Neural cell (in vitro differentiated cells): ENCODE measurements at regions not wholly inside any gene's neighbourhood (a gene's known extent, or its start where the extent isn't known, plus 50 kb on each side); places are given as distances from the start of the nearest gene placed in this dataset.

Experiments used
- H2AFZ ChIP-seq: fragments of 200-600, 300-800 bp; sonication (generic), shearing (Covaris generic); 2 replicates; pipeline ENCODE4 v1.6.0; 2014; ENCODE audit warnings: low read depth, mild to moderate bottlenecking, antibody characterized with exemption, low read length, moderate library complexity
- H3F3A ChIP-seq: fragments of 200-600 bp; shearing (Covaris generic); 2 replicates; pipeline ENCODE4 v1.6.1; 2016; ENCODE audit warnings: mild to moderate bottlenecking, moderate library complexity, mixed read lengths, antibody characterized with exemption, low read length; ENCODE audit not compliant: insufficient read depth, poor library complexity, severe bottlenecking
- H3K27ac ChIP-seq: fragments of 200-600, 300-800 bp; sonication (generic), shearing (Covaris generic); 2 replicates; pipeline ENCODE4 v1.5.1; 2014; ENCODE audit warnings: mild to moderate bottlenecking, low read length, moderate library complexity
- H3K27me3 ChIP-seq: fragments of 300-800, 200-600 bp; sonication (generic), shearing (Covaris generic); 2 replicates; pipeline ENCODE4 v1.6.0; 2014; ENCODE audit warnings: mild to moderate bottlenecking, low read depth, low read length, moderate library complexity; ENCODE audit not compliant: insufficient read depth
- H3K36me3 ChIP-seq: fragments of 300-800, 200-600 bp; sonication (generic), shearing (Covaris generic); 2 replicates; pipeline ENCODE4 v1.5.1; 2014; ENCODE audit warnings: mild to moderate bottlenecking, antibody characterized with exemption, low read length, moderate library complexity; ENCODE audit not compliant: insufficient read depth
- H3K4me2 ChIP-seq: fragments of 300-800, 200-600 bp; sonication (generic), shearing (Covaris generic); 2 replicates; pipeline ENCODE4 v1.6.0; 2014; ENCODE audit warnings: mild to moderate bottlenecking, low read length
- H3K4me3 ChIP-seq: fragments of 300-800, 200-600 bp; sonication (generic), shearing (Covaris generic); 2 replicates; pipeline ENCODE4 v1.5.1; 2014; ENCODE audit warnings: mild to moderate bottlenecking, low read length, moderate library complexity
- H3K79me2 ChIP-seq: fragments of 200-600 bp; shearing (Covaris generic); replicated peaks from 2 replicates; pipeline ENCODE4 v1.6.0; 2014; ENCODE audit warnings: mild to moderate bottlenecking, low read length, moderate library complexity; ENCODE audit not compliant: insufficient read depth
- H3K9ac ChIP-seq: fragments of 300-800, 200-600 bp; sonication (generic), shearing (Covaris generic); 2 replicates; pipeline ENCODE4 v1.6.1; 2016; ENCODE audit warnings: mild to moderate bottlenecking, low read length, mixed read lengths
- H3K9me2 ChIP-seq: fragments of 200-600 bp; shearing (Covaris generic); 2 replicates; pipeline ENCODE4 v1.6.1; 2016; ENCODE audit warnings: mild to moderate bottlenecking, low read length, mixed read lengths; ENCODE audit not compliant: insufficient read depth
- H3K9me3 ChIP-seq: fragments of 200-600, 300-800 bp; sonication (generic), shearing (Covaris generic); 2 replicates; pipeline ENCODE4 v1.6.1; 2016; ENCODE audit warnings: mild to moderate bottlenecking, mixed run types, low read length, moderate library complexity, mixed read lengths
- H4K20me1 ChIP-seq: fragments of 200-600 bp; shearing (Covaris generic); 2 replicates; pipeline ENCODE4 v1.6.1; 2016; ENCODE audit warnings: mild to moderate bottlenecking, mixed run types; ENCODE audit not compliant: insufficient read depth
- CTCF ChIP-seq: fragments of 450-650 bp; IDR thresholded peaks from 2 replicates; pipeline ENCODE4 v1.5.1; 2014; ENCODE audit warnings: antibody characterized with exemption, mild to moderate bottlenecking, moderate library complexity; ENCODE audit not compliant: poor library complexity, severe bottlenecking
- EP300 ChIP-seq: fragments of 450-650 bp; conservative IDR thresholded peaks from 2 replicates; pipeline ENCODE4 v1.6.1; 2014; ENCODE audit warnings: antibody characterized with exemption, mild to moderate bottlenecking, moderate library complexity; ENCODE audit not compliant: poor library complexity, severe bottlenecking
- EZH2 ChIP-seq: fragments of 200-600, 300-800 bp; shearing (Covaris generic), sonication (generic); IDR thresholded peaks from 2 replicates; pipeline ENCODE4 v1.6.1; 2014; ENCODE audit warnings: antibody characterized with exemption, low read length, borderline replicate concordance, mild to moderate bottlenecking; ENCODE audit not compliant: insufficient read depth, poor library complexity, severe bottlenecking
- MXI1 ChIP-seq: fragments of 450-650 bp; conservative IDR thresholded peaks from 2 replicates; pipeline ENCODE4 v1.6.1; 2014; ENCODE audit warnings: antibody characterized with exemption, mild to moderate bottlenecking; ENCODE audit not compliant: poor library complexity, severe bottlenecking
- POLR2AphosphoS5 ChIP-seq: IDR thresholded peaks from 2 replicates; pipeline ENCODE4 v1.6.1; 2012
- RAD21 ChIP-seq: fragments of 450-650 bp; conservative IDR thresholded peaks from 2 replicates; pipeline ENCODE4 v1.6.1; 2014; ENCODE audit warnings: antibody characterized with exemption, mild to moderate bottlenecking, moderate library complexity
- REST ChIP-seq: IDR thresholded peaks from 2 replicates; pipeline ENCODE4 v1.6.1; 2012; ENCODE audit warnings: borderline replicate concordance
- SMC3 ChIP-seq: fragments of 450-650 bp; conservative IDR thresholded peaks from 2 replicates; pipeline ENCODE4 v1.6.1; 2014; ENCODE audit warnings: antibody characterized with exemption, mild to moderate bottlenecking, moderate library complexity; ENCODE audit not compliant: poor library complexity
- TAF1 ChIP-seq: IDR thresholded peaks from 2 replicates; pipeline ENCODE4 v1.6.1; 2012; ENCODE audit warnings: low read depth

- no peak for TF ChIP-seq EP300
- no peak for TF ChIP-seq EZH2
- TF ChIP-seq TAF1: no peak
- no peak for TF ChIP-seq SMC3
These were observed 717.5 kb downstream of the TUSC7 start for GRCh38 chr3:117427081-117427480.

GRCh38 chr3:117433427-117433826, 723.8 kb downstream of the TUSC7 start:
- Histone ChIP-seq H3K4me2 (no peak overlapping the region), H3K27ac (no peak overlapping the region), H4K20me1 (no peaks in the 10 kb centered on the region), H3K79me2 (no peaks in the 10 kb centered on the region), H2AFZ (no peak overlapping the region), H3K9me2 (no peaks in the 10 kb centered on the region), H3K4me3 (no peak overlapping the region), H3K27me3 (no peaks in the 10 kb centered on the region), H3K9ac (no peak overlapping the region), H3F3A (no peaks in the 10 kb centered on the region), H3K36me3 (no peaks in the 10 kb centered on the region), H3K9me3 (no peaks in the 10 kb centered on the region)
- TF ChIP-seq POLR2AphosphoS5: no peak
- no peak for TF ChIP-seq EP300
- no peak for TF ChIP-seq REST
- TF ChIP-seq TAF1: no peak
- no peak for TF ChIP-seq EZH2
- no peak for TF ChIP-seq RAD21
- TF ChIP-seq CTCF: no peak
- no peak for TF ChIP-seq MXI1
- TF ChIP-seq SMC3: no peak

More at GRCh38 chr3:117427081-117427480, 717.5 kb downstream of the TUSC7 start:
- Histone ChIP-seq H3K9me2 (no peaks in the 10 kb centered on the region), H3K27me3 (no peaks in the 10 kb centered on the region), H3K4me3 (no peak overlapping the region), H3K4me2 (no peak overlapping the region), H3K27ac (no peak overlapping the region), H3K79me2 (no peaks in the 10 kb centered on the region), H3K36me3 (no peaks in the 10 kb centered on the region), H2AFZ (no peak overlapping the region), H3K9me3 (no peaks in the 10 kb centered on the region), H4K20me1 (no peaks in the 10 kb centered on the region), H3K9ac (no peak overlapping the region), H3F3A (no peaks in the 10 kb centered on the region)
